Thymus (tissue), 11 donors: ENCODE measurements at regions not wholly inside any gene's neighbourhood (a gene's known extent, or its start where the extent isn't known, plus 50 kb on each side); places are given as distances from the start of the nearest gene placed in this dataset.

Source experiments
- DNase-seq, 9 donors: peaks; one replicate each; pipeline ENCODE4 v3.0.0-alpha.2; 2013; ENCODE audit warnings: low spot score in 9 of 9, low read depth in 6 of 9, missing footprints in 1 of 9
- H3K27ac ChIP-seq, 2 donors: one replicate each; pipeline ENCODE4 v1.5.1; 2013; ENCODE audit warnings: control low read depth in 1 of 2, low read depth in 1 of 2, low read length in 1 of 2, mild to moderate bottlenecking in 1 of 2, moderate library complexity in 1 of 2
- H3K27me3 ChIP-seq, 2 donors: one replicate each; pipeline ENCODE4 v1.5.1; 2013; ENCODE audit warnings: low read length in 1 of 2; ENCODE audit not compliant: control insufficient read depth in 2 of 2, insufficient read depth in 1 of 2
- H3K36me3 ChIP-seq, 2 donors: one replicate each; pipeline ENCODE4 v1.5.1; 2013; ENCODE audit warnings: low read length in 1 of 2, mild to moderate bottlenecking in 1 of 2, moderate library complexity in 1 of 2; ENCODE audit not compliant: control insufficient read depth in 2 of 2, insufficient read depth in 2 of 2
- H3K4me1 ChIP-seq, 2 donors: one replicate each; pipeline ENCODE4 v1.5.1; 2013; ENCODE audit warnings: low read length in 2 of 2; ENCODE audit not compliant: control insufficient read depth in 2 of 2, insufficient read depth in 2 of 2
- H3K4me3 ChIP-seq, 2 donors: one replicate each; pipeline ENCODE4 v1.5.1; 2013; ENCODE audit warnings: low read length in 2 of 2, control low read depth in 1 of 2, mild to moderate bottlenecking in 1 of 2
- H3K9me3 ChIP-seq, 2 donors: one replicate each; pipeline ENCODE4 v1.5.1; 2013; ENCODE audit warnings: low read length in 1 of 2, mild to moderate bottlenecking in 1 of 2; ENCODE audit not compliant: control insufficient read depth in 2 of 2, insufficient read depth in 1 of 2
- WGBS: extraction: QIAGEN DNeasy Blood & Tissue Kit; methylation state at CpG from one replicate; pipeline ENCODE4 v1.1.7; 2013; 5-methylcytosine and 5-hydroxymethylcytosine counted together
- donor health status: healthy.

DNA sequence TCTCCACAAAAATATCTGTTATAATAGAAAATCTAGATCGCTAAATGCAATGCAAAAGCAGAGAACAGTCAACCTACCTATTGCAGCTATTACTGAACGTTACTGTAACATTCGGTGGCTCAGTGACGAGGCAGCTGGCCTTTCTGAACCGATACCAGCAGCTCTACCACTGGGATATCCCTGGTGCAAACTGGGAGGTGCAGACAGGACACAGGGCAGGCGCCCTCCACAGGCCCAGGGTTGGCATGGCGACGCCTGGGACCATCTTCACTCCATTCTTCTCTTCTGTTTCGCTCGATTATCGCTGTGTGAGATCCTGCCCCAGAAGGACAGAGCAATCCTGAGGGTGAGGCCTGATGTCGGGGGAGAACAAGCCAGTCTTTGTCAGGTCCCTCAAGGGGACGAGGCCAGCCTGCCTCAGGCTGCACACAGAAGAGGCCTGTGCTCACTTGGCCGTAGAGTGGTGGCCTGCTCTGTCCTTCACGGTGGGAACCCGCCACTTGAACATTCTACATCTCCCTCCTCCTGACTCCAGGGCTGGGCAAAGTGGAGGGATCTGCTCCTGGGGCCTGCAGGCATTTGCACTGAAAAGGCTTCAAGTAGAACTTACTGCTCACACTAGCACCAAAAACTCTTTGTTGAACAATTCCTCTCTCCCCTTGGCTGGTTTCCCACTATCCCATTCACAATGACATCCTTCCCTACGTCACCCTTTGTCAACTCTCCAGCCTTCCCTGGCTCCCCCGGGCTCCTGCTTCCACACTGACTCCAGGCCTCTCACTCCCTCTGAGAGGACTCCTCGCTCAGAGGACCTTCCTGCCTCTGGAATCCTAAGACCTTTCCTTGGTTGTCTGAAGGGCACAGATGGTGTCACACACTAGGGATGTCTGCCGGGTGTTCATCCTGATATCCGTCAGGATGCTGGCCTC, 49.7 kb downstream of the CYRIA start:
- no peak for DNase-seq
- Histone ChIP-seq H3K9me3 (no peaks in the 10 kb centered on the region), H3K4me3 (no peak overlapping the region), H3K36me3 (no peaks in the 10 kb centered on the region), H3K4me1 (peaks cover 0 to 7% of the 10 kb centered on the region in 2 donors), H3K27ac (no peak overlapping the region), H3K27me3 (no peaks in the 10 kb centered on the region)
- WGBS = 96% methylated on average over 21 of the region's 21 CpGs

DNA sequence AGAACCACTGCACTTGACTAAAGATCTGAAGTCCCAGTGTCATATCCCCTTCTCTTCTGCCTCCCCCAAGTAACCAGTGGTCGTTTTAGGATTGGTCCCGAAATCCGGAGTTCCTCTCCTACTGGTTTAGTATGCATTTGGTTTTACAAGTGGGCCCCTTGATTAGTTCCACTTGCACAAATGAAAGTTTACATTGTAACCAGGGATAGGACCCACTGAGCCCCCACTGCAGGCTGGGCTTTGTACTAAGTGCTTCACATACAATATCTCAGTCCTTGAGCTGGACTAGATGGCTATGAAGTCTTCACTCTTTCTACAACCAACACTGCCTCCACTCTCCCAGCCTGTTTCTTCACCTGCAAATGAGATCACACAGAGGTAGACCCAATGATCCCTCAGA, 50.4 kb downstream of the CYRIA start:
- Histone ChIP-seq H3K4me1 (peaks cover 0 to 7% of the 10 kb centered on the region in 2 donors), H3K27ac (no peak overlapping the region)

DNA sequence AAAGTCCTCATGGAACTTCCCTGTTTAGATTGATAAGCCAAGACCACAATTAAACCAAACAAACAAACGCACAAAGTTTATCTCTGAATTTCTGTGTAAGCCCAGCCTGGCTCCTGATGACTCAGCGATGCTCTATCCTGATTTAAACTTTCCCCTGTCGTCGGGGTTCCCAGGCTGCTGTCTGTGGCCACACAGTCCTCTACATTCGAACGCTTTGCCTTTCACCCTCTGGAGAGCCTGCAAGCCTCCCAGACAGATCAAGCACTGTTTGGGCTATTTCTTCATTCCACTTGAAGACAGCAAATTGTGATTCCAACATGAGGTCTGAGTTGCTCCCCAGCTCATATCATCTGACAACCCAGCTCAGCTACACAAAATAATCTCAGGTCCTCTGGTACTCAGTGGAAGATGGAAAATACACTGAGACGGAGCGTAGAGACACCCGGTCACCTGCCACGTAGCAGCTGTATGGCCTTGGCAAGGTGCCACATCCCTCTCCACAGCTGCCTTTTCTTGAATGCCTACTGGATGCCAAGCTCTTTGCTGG, 51.2 kb downstream of the CYRIA start:
- peaks cover 0 to 7% of the 10 kb centered on the region in 2 donors for H3K4me1 ChIP-seq
- H3K4me3 ChIP-seq = no peak overlapping the region
- 81% methylated on average over 10 of the region's 10 CpGs for WGBS
- no peak for DNase-seq
- no peaks in the 10 kb centered on the region for H3K9me3 ChIP-seq
- no peak overlapping the region for H3K27ac ChIP-seq
- no peaks in the 10 kb centered on the region for H3K36me3 ChIP-seq
- H3K27me3 ChIP-seq = no peaks in the 10 kb centered on the region

More for the DNA sequence above, 50.4 kb downstream of the CYRIA start:
- Histone ChIP-seq H3K27me3 (no peaks in the 10 kb centered on the region), H3K36me3 (no peaks in the 10 kb centered on the region), H3K9me3 (no peaks in the 10 kb centered on the region), H3K4me3 (no peak overlapping the region)
- WGBS = 99% methylated on average over 3 of the region's 3 CpGs
- DNase-seq = no peak

GRCh38 chr2:16613539-16614011, 52.1 kb downstream of the CYRIA start:
- no peak overlapping the region for H3K27ac ChIP-seq
- H3K36me3 ChIP-seq = no peaks in the 10 kb centered on the region
- peaks cover 2 to 7% of the 10 kb centered on the region in 2 donors for H3K4me1 ChIP-seq

GRCh38 chr2:16612490-16612889, 53.1 kb downstream of the CYRIA start:
- no peak overlapping the region for H3K27ac ChIP-seq
- H3K36me3 ChIP-seq = no peaks in the 10 kb centered on the region
- peaks cover 2 to 4% of the 10 kb centered on the region in 2 donors for H3K4me1 ChIP-seq
- DNase-seq = no peak
- 88% methylated on average over 4 of the region's 4 CpGs for WGBS
- no peak overlapping the region for H3K4me3 ChIP-seq
- H3K9me3 ChIP-seq = no peaks in the 10 kb centered on the region
- H3K27me3 ChIP-seq = no peaks in the 10 kb centered on the region

More at GRCh38 chr2:16613539-16614011, 52.1 kb downstream of the CYRIA start:
- Histone ChIP-seq H3K4me3 (no peak overlapping the region), H3K9me3 (no peaks in the 10 kb centered on the region), H3K27me3 (no peaks in the 10 kb centered on the region)
- 62% methylated on average over 6 of the region's 6 CpGs for WGBS
- DNase-seq = no peak

DNA sequence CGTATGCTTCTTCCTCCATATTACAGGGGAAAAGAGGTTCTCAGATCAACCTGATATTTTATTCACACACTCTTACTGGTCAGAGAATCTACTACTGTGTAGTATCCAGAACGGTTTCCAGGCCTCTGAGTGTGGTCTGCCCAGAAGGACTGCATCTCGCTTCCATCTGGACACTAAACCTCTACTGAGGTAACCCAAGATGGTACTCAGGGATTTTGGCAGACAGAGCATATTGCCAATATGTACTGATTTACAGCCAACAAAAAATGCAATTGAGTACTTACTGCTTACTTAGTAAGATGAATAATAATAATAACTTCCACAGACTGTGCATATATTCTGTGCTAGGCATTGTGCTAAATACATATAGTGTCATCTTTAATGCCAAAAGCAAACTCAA, 55.8 kb downstream of the CYRIA start:
- H3K4me3 ChIP-seq = no peak overlapping the region
- no peak overlapping the region for H3K27ac ChIP-seq
- H3K4me1 ChIP-seq = peaks cover 0 to 2% of the 10 kb centered on the region in 2 donors
- no peak for DNase-seq
- H3K27me3 ChIP-seq = no peaks in the 10 kb centered on the region
- H3K36me3 ChIP-seq = no peaks in the 10 kb centered on the region
- no peaks in the 10 kb centered on the region for H3K9me3 ChIP-seq
- 90% methylated on average over 3 of the region's 3 CpGs for WGBS

- no peaks in the 10 kb centered on the region for H3K36me3 ChIP-seq
- peak overlapping the region; percentile 79 to 82 for H3K27ac ChIP-seq
- H3K4me3 ChIP-seq = peak overlapping the region; percentile 46 to 50
- peak; percentile 63 to 90 (median 84) for DNase-seq
- 6% methylated on average over 21 of the region's 21 CpGs for WGBS
- no peaks in the 10 kb centered on the region for H3K27me3 ChIP-seq
- peaks cover 0 to 2% of the 10 kb centered on the region in 2 donors for H3K4me1 ChIP-seq
- H3K9me3 ChIP-seq = no peaks in the 10 kb centered on the region
Measured at GRCh38 chr2:16608661-16609643, 56.7 kb downstream of the CYRIA start.

DNA sequence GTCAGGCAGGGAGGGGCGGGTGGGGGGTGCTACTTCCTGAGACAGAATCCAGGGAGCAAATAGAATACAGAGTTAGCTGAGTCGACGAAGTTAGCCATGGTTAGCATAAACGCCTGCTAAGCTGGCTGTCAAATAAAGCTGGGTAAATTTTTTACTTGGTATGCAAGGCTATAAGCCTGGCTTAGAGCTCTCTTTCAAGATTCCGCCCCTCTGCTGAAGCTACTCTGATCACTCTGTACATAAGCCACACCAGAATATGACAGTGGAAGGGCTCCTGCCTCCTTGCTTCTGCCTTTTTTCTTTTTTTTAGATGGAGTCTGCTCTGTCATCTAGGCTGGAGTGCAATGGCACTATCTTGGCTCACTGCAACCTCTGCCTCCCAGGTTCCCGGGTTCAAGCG, 58.3 kb downstream of the CYRIA start:
- H3K4me3 ChIP-seq = no peak overlapping the region
- DNase-seq = no peak
- WGBS = 97% methylated on average over 7 of the region's 7 CpGs
- H3K4me1 ChIP-seq = peaks cover 0 to 2% of the 10 kb centered on the region in 2 donors
- no peaks in the 10 kb centered on the region for H3K27me3 ChIP-seq
- no peak overlapping the region for H3K27ac ChIP-seq
- H3K9me3 ChIP-seq = no peaks in the 10 kb centered on the region
- H3K36me3 ChIP-seq = no peaks in the 10 kb centered on the region
